ENCODE measurements at regions not wholly inside any gene's neighbourhood (a gene's known extent, or its start where the extent isn't known, plus 50 kb on each side); places are given as distances from the start of the nearest gene placed in this dataset.

GRCh38 chr13:108574856-108575255 is 54.6 kb upstream of the MYO16 start:
- Histone ChIP-seq H3K4me2 (no peak overlapping the region), H4K20me1 (ENCODE audit: insufficient read depth, poor library complexity, severe bottlenecking) (no peaks in the 10 kb centered on the region), H3K27me3 (no peaks in the 10 kb centered on the region), H3K9me2 (replicated peaks; ENCODE audit: insufficient read depth) (no peaks in the 10 kb centered on the region), H3K4me1 (ENCODE audit: insufficient read depth) (no peaks in the 10 kb centered on the region), H3K4me3 (no peak overlapping the region), H3K79me2 (no peaks in the 10 kb centered on the region), H3K27ac (no peak overlapping the region), H3K9me3 (ENCODE audit: low read depth) (no peaks in the 10 kb centered on the region), H2AFZ (no peak overlapping the region), H3K36me3 (replicated peaks; ENCODE audit: insufficient read depth, low read depth) (no peaks in the 10 kb centered on the region)
- DNase-seq (ENCODE audit: low spot score): no peak
- no peak for TF ChIP-seq EZH2 (IDR thresholded peaks at IDR 0.05; ENCODE audit: borderline replicate concordance)
- TF ChIP-seq, protein P1, sequence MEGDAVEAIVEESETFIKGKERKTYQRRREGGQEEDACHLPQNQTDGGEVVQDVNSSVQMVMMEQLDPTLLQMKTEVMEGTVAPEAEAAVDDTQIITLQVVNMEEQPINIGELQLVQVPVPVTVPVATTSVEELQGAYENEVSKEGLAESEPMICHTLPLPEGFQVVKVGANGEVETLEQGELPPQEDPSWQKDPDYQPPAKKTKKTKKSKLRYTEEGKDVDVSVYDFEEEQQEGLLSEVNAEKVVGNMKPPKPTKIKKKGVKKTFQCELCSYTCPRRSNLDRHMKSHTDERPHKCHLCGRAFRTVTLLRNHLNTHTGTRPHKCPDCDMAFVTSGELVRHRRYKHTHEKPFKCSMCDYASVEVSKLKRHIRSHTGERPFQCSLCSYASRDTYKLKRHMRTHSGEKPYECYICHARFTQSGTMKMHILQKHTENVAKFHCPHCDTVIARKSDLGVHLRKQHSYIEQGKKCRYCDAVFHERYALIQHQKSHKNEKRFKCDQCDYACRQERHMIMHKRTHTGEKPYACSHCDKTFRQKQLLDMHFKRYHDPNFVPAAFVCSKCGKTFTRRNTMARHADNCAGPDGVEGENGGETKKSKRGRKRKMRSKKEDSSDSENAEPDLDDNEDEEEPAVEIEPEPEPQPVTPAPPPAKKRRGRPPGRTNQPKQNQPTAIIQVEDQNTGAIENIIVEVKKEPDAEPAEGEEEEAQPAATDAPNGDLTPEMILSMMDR (IDR thresholded peaks at IDR 0.05; ENCODE audit: poor library complexity): no peak
- TF ChIP-seq EZH2phosphoT487 (IDR thresholded peaks at IDR 0.05; ENCODE audit: low read depth, severe bottlenecking, unreplicated experiment): no peak

DNA sequence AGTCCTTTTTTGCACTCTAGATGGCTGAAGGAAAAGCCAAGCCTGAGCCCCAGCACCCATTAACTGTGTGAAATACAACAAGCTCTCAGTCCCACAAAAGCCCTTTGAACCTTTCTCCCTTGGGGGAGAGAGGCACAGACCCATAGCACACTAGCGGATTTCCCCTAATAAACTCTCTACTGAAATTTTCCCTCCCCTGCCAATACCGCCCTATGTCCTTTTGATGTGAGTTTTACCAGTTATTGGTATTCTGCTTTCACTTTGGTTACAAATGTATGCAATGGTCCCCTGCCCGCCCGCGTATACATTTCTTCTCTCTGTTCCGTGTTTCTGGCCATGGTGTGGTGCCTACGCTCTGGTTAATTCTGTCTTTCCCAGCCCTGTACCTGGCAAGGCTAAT is 54.0 kb upstream of the MYO16 start:
- WGBS (ENCODE audit: low lambda C conversion rate, missing lambda C conversion rate): 95% methylated on average over 7 of the region's 7 CpGs
- Histone ChIP-seq H2AFZ (no peak overlapping the region), H3K4me1 (ENCODE audit: insufficient read depth) (no peaks in the 10 kb centered on the region), H3K4me3 (no peak overlapping the region), H3K9me2 (replicated peaks; ENCODE audit: insufficient read depth) (no peaks in the 10 kb centered on the region), H4K20me1 (ENCODE audit: insufficient read depth, poor library complexity, severe bottlenecking) (no peaks in the 10 kb centered on the region), H3K27me3 (no peaks in the 10 kb centered on the region), H3K79me2 (no peaks in the 10 kb centered on the region), H3K4me2 (no peak overlapping the region), H3K9me3 (ENCODE audit: low read depth) (no peaks in the 10 kb centered on the region), H3K27ac (no peak overlapping the region), H3K36me3 (replicated peaks; ENCODE audit: insufficient read depth, low read depth) (no peaks in the 10 kb centered on the region)
- TF ChIP-seq EZH2 (IDR thresholded peaks at IDR 0.05; ENCODE audit: borderline replicate concordance) (no peak), EZH2phosphoT487 (IDR thresholded peaks at IDR 0.05; ENCODE audit: low read depth, severe bottlenecking, unreplicated experiment) (no peak)
- TF ChIP-seq, protein P1 (IDR thresholded peaks at IDR 0.05; ENCODE audit: poor library complexity): no peak
- DNase-seq (ENCODE audit: low spot score): no peak
